Activated CD8-positive, alpha-beta memory T cell treated with anti-CD3 and anti-CD28 coated beads for 24 hours (primary cell): ENCODE measurements at regions not wholly inside any gene's neighbourhood (a gene's known extent, or its start where the extent isn't known, plus 50 kb on each side); places are given as distances from the start of the nearest gene placed in this dataset.

ENCODE experiments used
- DNase-seq: peaks from one replicate; pipeline ENCODE4 v3.0.0-alpha.2; 2020

- no peak for DNase-seq
Measured at GRCh38 chr14:97217111-97217885, 420.1 kb downstream of the VRK1 start.

GRCh38 chr14:97218274-97218673 lies 421.1 kb downstream of the VRK1 start:
- DNase-seq: no peak

GRCh38 chr14:97218691-97219430 lies 421.7 kb downstream of the VRK1 start:
- DNase-seq: peak; percentile 79

- peak; percentile 69 for DNase-seq
Measured at GRCh38 chr14:97219431-97220017, 422.3 kb downstream of the VRK1 start.

GRCh38 chr14:97221572-97222285 lies 424.5 kb downstream of the VRK1 start:
- no peak for DNase-seq

- DNase-seq: no peak
Measured at GRCh38 chr14:97224016-97224415, 426.8 kb downstream of the VRK1 start.

- DNase-seq: no peak
Measured at GRCh38 chr14:97230051-97230450, 432.9 kb downstream of the VRK1 start.

- no peak for DNase-seq
Measured at GRCh38 chr14:97233319-97233985, 436.3 kb downstream of the VRK1 start.

- no peak for DNase-seq
Measured at GRCh38 chr14:97246648-97247047, 449.5 kb downstream of the VRK1 start.

GRCh38 chr14:97248973-97249372 lies 451.8 kb downstream of the VRK1 start:
- DNase-seq: no peak

- DNase-seq: no peak
Measured at GRCh38 chr14:97250931-97251330, 453.7 kb downstream of the VRK1 start.

- no peak for DNase-seq
Measured at GRCh38 chr14:97251491-97252155, 454.4 kb downstream of the VRK1 start.

- no peak for DNase-seq
Measured at GRCh38 chr14:97253756-97254155, 456.6 kb downstream of the VRK1 start.

GRCh38 chr14:97262336-97262735 lies 465.2 kb downstream of the VRK1 start:
- no peak for DNase-seq

- DNase-seq: no peak
Measured at GRCh38 chr14:97264516-97265230, 467.5 kb downstream of the VRK1 start.

GRCh38 chr14:97266653-97267052 lies 469.5 kb downstream of the VRK1 start:
- no peak for DNase-seq

- DNase-seq: no peak
Measured at GRCh38 chr14:97267509-97267908, 470.3 kb downstream of the VRK1 start.

- DNase-seq: no peak
Measured at GRCh38 chr14:97268097-97268496, 470.9 kb downstream of the VRK1 start.

GRCh38 chr14:97270308-97270707 lies 473.1 kb downstream of the VRK1 start:
- no peak for DNase-seq

GRCh38 chr14:97271451-97271960 lies 474.3 kb downstream of the VRK1 start:
- DNase-seq: no peak

GRCh38 chr14:97273540-97273939 lies 476.4 kb downstream of the VRK1 start:
- no peak for DNase-seq
